Left renal cortex interstitium (tissue), 4 donors: ENCODE measurements at regions not wholly inside any gene's neighbourhood (a gene's known extent, or its start where the extent isn't known, plus 50 kb on each side); places are given as distances from the start of the nearest gene placed in this dataset.

Experiments used
- DNase-seq, 4 donors: peaks; one replicate each; pipeline ENCODE4 v3.0.0-alpha.2; 2013; ENCODE audit warnings: low read depth in 4 of 4, low spot score in 2 of 4, missing footprints in 1 of 4

DNA sequence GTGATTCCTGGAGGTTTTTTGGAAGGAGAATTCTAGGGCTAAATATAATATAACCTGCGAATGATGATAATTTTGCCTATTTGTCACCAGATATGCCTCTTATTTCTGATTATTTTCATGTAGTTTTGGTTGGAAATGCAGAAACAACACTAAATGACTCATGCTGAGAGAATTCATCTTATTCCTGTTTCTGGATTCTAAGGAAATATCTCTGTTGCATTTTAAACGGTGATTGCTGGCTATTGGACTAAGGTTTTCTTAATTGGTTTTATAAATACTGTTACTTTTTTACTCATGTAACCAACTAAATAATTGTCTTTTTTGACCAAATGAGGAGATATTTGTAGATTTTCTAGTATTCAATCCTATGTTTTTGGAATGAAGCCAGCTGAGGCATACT is 204.9 kb upstream of the NPSR1 start:
- DNase-seq, result no peak

GRCh38 chr7:34454381-34454780 is 203.6 kb upstream of the NPSR1 start:
- DNase-seq, result no peak

DNA sequence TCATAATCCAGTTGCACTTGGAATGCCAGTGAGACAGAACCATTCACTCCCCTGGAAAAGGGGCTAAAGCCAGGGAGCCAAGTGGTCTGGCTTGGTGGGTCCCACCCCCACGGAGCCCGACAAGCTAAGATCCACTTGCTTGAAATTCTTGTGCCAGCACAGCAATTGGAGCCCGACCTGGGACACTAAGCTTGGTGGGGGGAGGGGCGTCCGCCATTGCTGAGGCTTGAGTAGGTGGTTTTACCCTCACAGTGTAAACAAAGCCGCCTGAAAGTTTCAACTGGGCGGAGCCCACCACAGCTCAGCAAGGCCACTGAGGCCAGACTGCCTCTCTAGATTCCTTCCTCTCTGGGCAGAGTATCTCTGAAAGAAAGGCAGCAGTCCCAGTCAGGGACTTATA is 200.7 kb upstream of the NPSR1 start:
- no peak for DNase-seq

DNA sequence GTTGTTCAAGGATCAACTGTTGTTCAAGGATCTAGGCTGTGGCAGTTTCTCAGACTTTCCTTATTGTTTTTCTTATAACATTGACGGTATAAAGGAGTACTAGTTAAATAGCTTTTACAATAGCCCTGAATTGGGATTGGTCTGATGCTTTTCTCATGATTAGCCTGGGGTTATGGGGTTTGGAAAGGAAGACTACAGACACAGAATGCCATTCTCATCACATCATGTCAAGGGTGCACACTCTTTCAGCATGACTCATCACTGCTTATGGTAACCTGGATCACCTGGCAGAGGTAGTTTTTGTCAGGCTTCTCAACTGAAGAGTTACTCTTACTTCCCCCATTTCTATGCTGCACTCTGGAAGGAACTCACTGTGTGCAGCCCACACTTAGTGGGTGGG is 194.2 kb upstream of the NPSR1 start:
- no peak for DNase-seq

DNA sequence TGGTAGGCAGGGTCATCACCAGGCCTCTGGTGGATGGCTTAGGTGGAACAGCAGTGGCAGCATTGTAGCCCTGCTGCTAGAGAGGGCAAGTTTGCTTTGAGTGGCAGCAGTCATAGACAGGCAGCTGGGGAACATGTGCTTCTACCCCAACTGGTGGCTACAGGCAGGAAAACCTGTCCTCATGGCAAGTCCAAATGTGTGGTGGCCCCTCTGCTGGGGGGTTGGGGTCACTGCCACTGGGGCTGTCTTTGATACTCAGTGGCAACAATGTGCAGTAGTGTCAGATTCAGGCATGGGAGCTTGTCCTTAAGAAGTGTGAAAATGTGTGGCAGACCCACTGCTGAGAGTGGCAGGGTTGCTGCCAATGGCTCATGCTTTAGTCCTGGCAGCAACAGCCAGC is 186.2 kb upstream of the NPSR1 start:
- DNase-seq, result no peak

- no peak for DNase-seq
Observed at GRCh38 chr7:34486371-34486770, 171.6 kb upstream of the NPSR1 start.

DNA sequence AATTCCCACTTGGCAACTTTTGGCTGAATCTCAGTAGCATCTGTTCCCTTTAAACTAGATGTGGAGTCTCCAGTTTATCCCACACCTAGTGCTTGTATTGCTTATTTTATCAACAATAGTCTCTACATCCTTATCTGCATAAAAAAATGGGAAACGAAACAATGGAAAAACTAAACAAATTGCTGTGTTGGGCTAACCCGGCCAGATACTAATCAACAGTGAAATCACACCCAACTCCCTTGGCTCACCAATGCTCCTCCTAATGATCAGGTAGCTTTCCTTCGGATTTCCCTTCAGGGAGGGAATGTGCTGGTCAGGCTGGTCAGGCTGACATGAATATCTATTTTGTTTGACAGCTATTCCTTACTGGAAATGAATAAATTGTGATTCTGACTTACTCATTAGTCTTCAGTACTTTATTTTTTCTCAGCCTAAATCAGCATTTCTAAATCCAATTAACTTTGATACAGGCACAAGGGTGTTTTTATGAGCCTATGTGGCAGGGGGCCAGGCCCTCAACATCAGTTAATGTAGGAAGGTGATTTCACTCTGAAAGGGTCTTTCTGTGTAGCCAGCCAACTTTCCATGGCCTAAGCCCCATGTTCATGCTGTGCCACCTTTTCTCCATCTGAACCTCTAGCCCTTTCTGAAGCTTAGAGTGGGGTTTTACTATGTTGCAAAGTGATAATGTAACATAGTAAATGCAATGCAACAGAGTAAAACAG is 170.5 kb upstream of the NPSR1 start:
- DNase-seq, result no peak

DNA sequence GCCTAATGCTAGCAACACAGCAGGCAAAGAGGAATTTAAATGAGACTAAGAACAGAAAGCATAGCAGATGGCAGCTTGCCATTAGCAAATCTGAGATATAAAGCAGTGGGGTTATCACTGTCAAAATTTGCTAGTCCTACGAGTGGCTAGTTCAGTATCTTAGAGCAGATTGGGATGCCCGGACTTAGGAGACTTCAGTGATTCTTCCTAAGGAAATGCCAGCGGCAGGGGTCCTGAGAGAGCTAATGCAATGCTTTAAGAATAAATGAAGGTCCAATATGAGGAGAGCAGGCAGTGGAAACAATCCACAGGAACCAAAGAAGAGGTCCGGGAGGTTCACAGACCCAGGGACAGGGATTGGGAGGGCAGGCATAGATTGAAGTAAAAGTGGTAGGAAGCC is 169.3 kb upstream of the NPSR1 start:
- no peak for DNase-seq

- no peak for DNase-seq
Observed at GRCh38 chr7:34491899-34492298, 166.1 kb upstream of the NPSR1 start.

- DNase-seq, result no peak
Observed at GRCh38 chr7:34493752-34494151, 164.3 kb upstream of the NPSR1 start.

DNA sequence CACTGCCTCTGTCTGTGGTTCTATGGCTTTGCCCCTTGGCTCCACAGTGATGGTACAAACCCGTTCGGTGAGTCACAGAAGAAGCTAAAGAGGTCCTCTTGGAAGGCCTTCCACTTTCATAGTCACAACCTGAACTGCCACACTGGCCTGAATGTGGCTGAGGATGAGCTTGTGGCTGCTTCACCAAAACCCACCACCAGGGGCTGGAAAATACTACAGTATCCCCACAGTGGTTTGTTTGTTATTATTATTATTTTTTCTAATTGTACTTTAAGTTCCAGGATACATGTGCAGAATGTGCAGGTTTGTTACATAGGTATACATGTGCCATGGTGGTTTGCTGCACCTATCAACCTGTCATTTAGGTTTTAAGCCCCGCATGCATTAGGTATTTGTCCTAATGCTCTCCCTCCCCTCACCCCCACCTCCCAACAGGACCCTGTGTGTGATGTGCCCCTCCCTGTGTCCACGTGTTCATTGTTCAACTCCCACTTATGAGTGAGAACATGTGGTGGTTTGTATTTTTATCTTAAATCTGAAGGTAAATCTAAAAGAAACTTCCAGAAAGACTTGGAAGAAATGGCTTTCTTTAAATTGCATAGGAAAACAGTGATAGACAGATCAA is 160.8 kb upstream of the NPSR1 start:
- no peak for DNase-seq

GRCh38 chr7:34501156-34501555 is 156.9 kb upstream of the NPSR1 start:
- DNase-seq, result no peak

DNA sequence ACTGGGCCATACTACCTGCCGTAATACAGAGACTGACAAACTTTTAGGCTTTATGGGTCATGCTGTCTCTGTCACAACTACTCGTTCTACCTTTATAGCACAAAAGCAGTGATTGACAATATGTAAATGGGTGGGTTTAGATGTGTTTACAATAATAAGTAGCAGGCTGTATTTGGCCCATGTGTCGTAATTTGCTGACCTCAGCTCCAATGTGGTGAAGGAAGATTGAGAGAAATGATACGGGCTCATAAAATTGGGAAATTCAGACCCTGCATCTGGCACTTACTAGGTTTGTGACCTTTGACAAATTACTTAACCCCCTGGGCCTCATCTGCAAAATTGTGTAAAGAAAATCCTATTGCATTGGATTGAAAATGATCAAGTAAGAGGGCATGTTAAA is 150.8 kb upstream of the NPSR1 start:
- DNase-seq, result no peak

GRCh38 chr7:34523226-34523918 is 134.6 kb upstream of the NPSR1 start:
- no peak for DNase-seq

- DNase-seq, result no peak
Observed at GRCh38 chr7:34530259-34530658, 127.8 kb upstream of the NPSR1 start.

DNA sequence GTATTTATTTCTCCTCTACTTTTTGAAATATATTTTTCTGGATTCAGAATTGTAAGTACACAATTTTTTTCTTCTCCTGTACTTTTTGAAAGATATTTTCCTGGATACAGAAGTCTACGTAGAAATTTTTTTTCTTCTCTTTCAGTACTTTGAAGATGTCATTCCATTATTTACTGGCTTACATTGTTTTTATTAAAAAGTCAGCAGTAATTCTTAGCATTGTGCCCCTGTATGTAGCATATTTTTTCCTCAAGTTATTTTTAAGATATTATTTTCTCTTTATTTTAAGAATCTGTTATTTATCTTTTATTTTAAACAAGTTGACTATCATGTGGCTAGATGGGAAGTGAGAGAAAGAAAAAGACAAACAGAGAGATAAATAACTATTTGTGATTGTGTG is 119.0 kb upstream of the NPSR1 start:
- no peak for DNase-seq

DNA sequence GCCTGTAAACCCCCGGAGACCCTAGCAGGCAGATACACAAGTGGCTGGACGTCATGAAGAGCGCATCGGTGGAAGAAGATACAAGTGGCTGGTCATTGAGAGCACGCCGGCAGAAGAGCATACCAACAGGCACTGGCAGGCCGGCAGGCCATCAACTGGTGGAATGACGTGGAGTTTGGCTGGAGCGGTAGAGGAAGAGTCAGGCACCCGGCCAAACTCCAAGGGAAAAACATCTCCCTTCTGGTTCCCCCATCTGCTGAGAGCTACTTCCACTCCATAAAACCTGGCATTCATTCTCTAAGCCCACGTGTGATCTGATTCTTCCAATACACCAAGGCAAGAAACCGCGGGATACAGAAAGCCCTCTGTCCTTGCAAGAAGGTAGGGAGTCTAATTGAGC is 113.4 kb upstream of the NPSR1 start:
- no peak for DNase-seq

DNA sequence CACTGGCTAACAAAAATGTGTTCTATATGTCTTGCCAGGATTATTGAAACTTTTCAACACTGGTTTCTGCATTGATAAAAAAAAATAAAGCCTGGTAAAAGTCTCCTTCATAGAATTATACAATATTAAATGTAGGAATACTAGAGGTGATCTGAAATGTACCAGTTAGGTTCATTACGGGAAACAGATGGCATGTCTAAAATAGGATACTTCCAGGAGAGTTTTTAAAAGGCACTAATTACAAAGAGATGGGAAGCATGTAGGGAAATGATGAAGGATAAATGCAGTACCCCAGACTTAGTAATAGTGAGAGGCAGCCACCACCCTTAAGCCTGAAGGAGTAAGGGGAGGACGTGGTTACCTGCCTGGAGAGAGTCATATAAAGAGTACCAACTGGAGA is 107.0 kb upstream of the NPSR1 start:
- no peak for DNase-seq

GRCh38 chr7:34552502-34552901 is 105.5 kb upstream of the NPSR1 start:
- DNase-seq, result no peak

GRCh38 chr7:34558022-34558421 is 100.0 kb upstream of the NPSR1 start:
- no peak for DNase-seq

DNA sequence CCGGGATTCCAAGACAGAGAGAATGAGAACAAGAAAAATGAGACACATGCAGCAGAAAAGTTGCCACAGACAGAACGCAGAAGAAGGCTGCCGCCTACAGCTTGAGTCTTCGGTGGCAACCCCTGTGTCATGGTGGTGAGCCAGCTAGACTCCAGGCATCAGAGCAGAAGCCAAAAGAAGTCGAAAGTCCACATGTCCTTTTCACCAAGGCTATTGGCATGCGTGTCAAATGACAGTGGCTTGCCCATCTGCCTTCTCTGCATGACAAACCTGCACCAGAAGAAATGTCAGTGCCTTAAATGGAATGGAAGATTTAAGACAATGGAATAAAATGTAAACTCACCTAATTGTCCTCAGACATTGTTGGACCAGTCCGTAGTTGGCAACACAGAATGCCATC is 93.9 kb upstream of the NPSR1 start:
- no peak for DNase-seq

DNA sequence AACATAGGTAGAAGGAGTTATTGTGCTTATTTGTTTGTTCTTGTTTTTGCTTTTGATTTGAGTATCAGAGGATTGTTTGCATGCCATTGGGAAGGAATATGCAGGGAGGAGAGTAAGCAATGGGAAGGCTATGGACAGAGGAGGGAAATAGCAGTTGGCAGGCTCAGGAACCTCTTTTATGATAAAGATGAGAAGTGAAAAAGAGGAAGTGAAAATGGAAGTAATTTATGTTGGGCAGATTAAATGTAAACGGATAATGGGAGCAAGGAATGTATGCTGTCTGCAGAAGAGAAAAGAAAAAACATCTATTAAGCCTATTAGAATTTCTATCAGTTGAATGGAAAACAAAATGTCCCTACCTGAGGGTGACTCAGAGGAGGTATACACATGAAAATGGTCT is 90.1 kb upstream of the NPSR1 start:
- no peak for DNase-seq
